Loucy (cell line): ENCODE measurements at regions not wholly inside any gene's neighbourhood (a gene's known extent, or its start where the extent isn't known, plus 50 kb on each side); places are given as distances from the start of the nearest gene placed in this dataset.

Source experiments
- H2AFZ ChIP-seq: fragments of 200-600 bp; sonication (generic); 2 replicates; pipeline ENCODE4 v1.6.0; 2016; ENCODE audit warnings: antibody characterized with exemption, mild to moderate bottlenecking, low read length, moderate library complexity
- H3F3A ChIP-seq: fragments of 200-600 bp; 2 replicates; pipeline ENCODE4 v1.6.0; 2016; ENCODE audit warnings: antibody characterized with exemption, low read depth, mild to moderate bottlenecking
- H3K27me3 ChIP-seq: fragments of 200-600 bp; sonication (generic); 2 replicates; pipeline ENCODE4 v1.6.1; 2014; ENCODE audit warnings: low read length, mild to moderate bottlenecking; ENCODE audit not compliant: insufficient read depth, poor library complexity, severe bottlenecking
- H3K36me3 ChIP-seq: fragments of 200-600 bp; sonication (generic); 2 replicates; pipeline ENCODE4 v1.6.1; 2016; ENCODE audit warnings: low read length; ENCODE audit not compliant: insufficient read depth
- H3K4me1 ChIP-seq: fragments of 200-600 bp; sonication (generic); 2 replicates; pipeline ENCODE4 v1.5.1; 2014; ENCODE audit warnings: low read length, mild to moderate bottlenecking; ENCODE audit not compliant: insufficient read depth, poor library complexity, severe bottlenecking
- H3K4me2 ChIP-seq: fragments of 200-600 bp; sonication (generic); 2 replicates; pipeline ENCODE4 v1.6.0; 2014; ENCODE audit warnings: antibody characterized with exemption, low read length, low read depth, mild to moderate bottlenecking; ENCODE audit not compliant: poor library complexity, severe bottlenecking
- H3K4me3 ChIP-seq: fragments of 200-600 bp; sonication (generic); 2 replicates; pipeline ENCODE4 v1.5.1; 2014; ENCODE audit warnings: low read length, mild to moderate bottlenecking, mixed read lengths; ENCODE audit not compliant: poor library complexity, severe bottlenecking
- H3K79me2 ChIP-seq: fragments of 200-600 bp; sonication (generic); 2 replicates; pipeline ENCODE4 v1.6.1; 2014; ENCODE audit warnings: low read length; ENCODE audit not compliant: insufficient read depth
- H3K9ac ChIP-seq: fragments of 200-600 bp; sonication (generic); 2 replicates; pipeline ENCODE4 v1.6.0; 2014; ENCODE audit warnings: mild to moderate bottlenecking, low read depth, low read length, moderate library complexity; ENCODE audit not compliant: poor library complexity, severe bottlenecking
- H3K9me2 ChIP-seq: fragments of 200-600 bp; sonication (generic); replicated peaks from 2 replicates; pipeline ENCODE4 v1.6.1; 2016; ENCODE audit warnings: low read depth, low read length, mixed read lengths
- H3K9me3 ChIP-seq: fragments of 200-600 bp; sonication (generic); 2 replicates; pipeline ENCODE4 v1.6.1; 2014; ENCODE audit warnings: mild to moderate bottlenecking, antibody characterized with exemption, low read length, low read depth; ENCODE audit not compliant: insufficient read depth
- H4K20me1 ChIP-seq: fragments of 200-600 bp; sonication (generic); 2 replicates; pipeline ENCODE4 v1.6.0; 2014; ENCODE audit warnings: antibody characterized with exemption, low read length, mild to moderate bottlenecking; ENCODE audit not compliant: insufficient read depth, poor library complexity, severe bottlenecking
- EZH2phosphoT487 ChIP-seq: fragments of 200-600 bp; IDR thresholded peaks from 2 replicates; pipeline ENCODE4 v1.6.1; 2018; ENCODE audit warnings: antibody characterized with exemption, mild to moderate bottlenecking, moderate library complexity, borderline replicate concordance
- TF ChIP-seq, protein P1 (sequence below): fragments of 200-600 bp; sonication (generic); conservative IDR thresholded peaks from 2 replicates; pipeline ENCODE4 v1.5.1; 2014; ENCODE audit warnings: mild to moderate bottlenecking, antibody characterized with exemption, low read length

DNA sequence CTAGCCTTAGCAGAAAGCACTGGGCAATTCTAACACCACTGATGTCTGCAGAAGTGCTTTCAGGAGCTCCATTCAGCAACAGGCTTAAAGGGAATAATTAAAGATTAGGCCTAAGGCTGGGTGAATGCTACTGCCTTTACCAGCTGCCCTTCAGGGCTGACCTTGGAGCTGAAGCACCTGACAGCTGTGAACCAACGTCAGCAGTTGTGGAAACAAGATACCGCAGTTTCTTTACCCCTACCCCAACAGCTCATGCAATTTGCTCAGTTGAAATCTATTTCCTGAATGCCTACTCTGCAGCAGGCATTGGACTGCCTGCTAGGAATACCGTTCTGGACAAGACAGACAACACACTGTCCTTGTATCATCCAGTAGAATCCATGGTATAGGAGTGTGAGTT lies 51.5 kb upstream of the ADTRP start:
- no peak overlapping the region for H3K4me2 ChIP-seq

DNA sequence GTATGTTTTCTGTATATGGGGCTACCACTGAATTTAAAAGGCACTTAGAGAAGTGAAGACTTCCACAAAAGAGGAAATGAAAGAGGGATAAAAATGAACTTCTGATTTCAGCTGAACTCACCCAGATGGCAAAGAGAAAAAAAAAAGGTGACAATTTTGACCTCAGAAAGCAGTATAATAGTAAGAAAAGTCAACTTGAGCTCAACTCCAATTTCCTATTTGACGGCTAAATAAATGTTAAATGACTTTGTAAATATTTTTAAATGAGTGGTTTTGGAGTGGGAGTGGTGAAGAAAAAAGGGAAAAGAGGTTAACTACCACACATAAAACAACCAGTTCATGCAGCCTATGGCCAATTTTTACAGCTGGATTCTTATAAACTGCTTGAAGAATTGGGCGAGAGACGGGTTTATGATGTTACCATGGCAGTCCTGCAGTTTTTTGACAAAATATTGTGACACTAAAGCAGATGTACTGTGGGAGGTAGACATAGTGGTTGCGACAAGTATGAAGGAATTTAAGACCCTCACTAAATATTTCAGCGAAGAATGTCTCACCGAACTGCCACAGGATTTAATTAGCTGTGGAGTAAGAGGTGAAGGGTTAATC lies 49.8 kb upstream of the ADTRP start:
- Histone ChIP-seq H3K4me2 (no peak overlapping the region), H3K4me1 (no peaks in the 10 kb centered on the region), H3K79me2 (no peaks in the 10 kb centered on the region), H3K9ac (no peak overlapping the region), H3F3A (no peaks in the 10 kb centered on the region), H4K20me1 (no peaks in the 10 kb centered on the region), H3K9me2 (no peaks in the 10 kb centered on the region), H3K9me3 (no peaks in the 10 kb centered on the region), H2AFZ (no peak overlapping the region), H3K4me3 (no peak overlapping the region), H3K27me3 (no peaks in the 10 kb centered on the region), H3K36me3 (no peaks in the 10 kb centered on the region)
- TF ChIP-seq, protein P1, sequence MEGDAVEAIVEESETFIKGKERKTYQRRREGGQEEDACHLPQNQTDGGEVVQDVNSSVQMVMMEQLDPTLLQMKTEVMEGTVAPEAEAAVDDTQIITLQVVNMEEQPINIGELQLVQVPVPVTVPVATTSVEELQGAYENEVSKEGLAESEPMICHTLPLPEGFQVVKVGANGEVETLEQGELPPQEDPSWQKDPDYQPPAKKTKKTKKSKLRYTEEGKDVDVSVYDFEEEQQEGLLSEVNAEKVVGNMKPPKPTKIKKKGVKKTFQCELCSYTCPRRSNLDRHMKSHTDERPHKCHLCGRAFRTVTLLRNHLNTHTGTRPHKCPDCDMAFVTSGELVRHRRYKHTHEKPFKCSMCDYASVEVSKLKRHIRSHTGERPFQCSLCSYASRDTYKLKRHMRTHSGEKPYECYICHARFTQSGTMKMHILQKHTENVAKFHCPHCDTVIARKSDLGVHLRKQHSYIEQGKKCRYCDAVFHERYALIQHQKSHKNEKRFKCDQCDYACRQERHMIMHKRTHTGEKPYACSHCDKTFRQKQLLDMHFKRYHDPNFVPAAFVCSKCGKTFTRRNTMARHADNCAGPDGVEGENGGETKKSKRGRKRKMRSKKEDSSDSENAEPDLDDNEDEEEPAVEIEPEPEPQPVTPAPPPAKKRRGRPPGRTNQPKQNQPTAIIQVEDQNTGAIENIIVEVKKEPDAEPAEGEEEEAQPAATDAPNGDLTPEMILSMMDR: no peak
- TF ChIP-seq EZH2phosphoT487: no peak

More for the DNA sequence above, 51.5 kb upstream of the ADTRP start:
- Histone ChIP-seq H3K36me3 (no peaks in the 10 kb centered on the region), H3K79me2 (no peaks in the 10 kb centered on the region), H3K4me1 (no peaks in the 10 kb centered on the region), H3K27me3 (no peaks in the 10 kb centered on the region), H3K4me3 (no peak overlapping the region), H2AFZ (no peak overlapping the region), H3F3A (no peaks in the 10 kb centered on the region), H4K20me1 (no peaks in the 10 kb centered on the region), H3K9me2 (no peaks in the 10 kb centered on the region), H3K9ac (no peak overlapping the region), H3K9me3 (no peaks in the 10 kb centered on the region)
- no peak for TF ChIP-seq EZH2phosphoT487
- TF ChIP-seq, protein P1: no peak
